Kidney (tissue), 13 donors: ENCODE measurements at regions not wholly inside any gene's neighbourhood (a gene's known extent, or its start where the extent isn't known, plus 50 kb on each side); places are given as distances from the start of the nearest gene placed in this dataset.

Source experiments
- DNase-seq, 5 donors: peaks; one replicate each; pipeline ENCODE4 v3.0.0-alpha.2; 2013 to 2020
- FAIRE-seq: peaks from 2 replicates; lab custom pipeline; 2012; peaks lifted over from hg19 to GRCh38; lab: Jason Lieb, UNC
- H3K27ac ChIP-seq, 2 donors: one replicate each; pipeline ENCODE4 v1.7.0; 2013; ENCODE audit warnings: low read depth in 2 of 2, low read length in 2 of 2, inconsistent platforms in 1 of 2
- H3K27me3 ChIP-seq: one replicate; pipeline ENCODE4 v1.7.1; 2013; ENCODE audit warnings: low read length, inconsistent platforms; ENCODE audit not compliant: control insufficient read depth, insufficient read depth
- H3K36me3 ChIP-seq, 3 donors: one replicate each; pipeline versions ENCODE4 v1.7.0 to v1.7.1; 2013; ENCODE audit warnings: low read length in 3 of 3, control low read depth in 1 of 3, inconsistent platforms in 1 of 3; ENCODE audit not compliant: insufficient read depth in 3 of 3, control insufficient read depth in 2 of 3
- H3K4me1 ChIP-seq, 3 donors: one replicate each; pipeline versions ENCODE4 v1.7.0 to v1.7.1; 2013; ENCODE audit warnings: low read length in 3 of 3, inconsistent platforms in 1 of 3, low read depth in 1 of 3; ENCODE audit not compliant: control insufficient read depth in 2 of 3, insufficient read depth in 2 of 3
- H3K4me3 ChIP-seq, 3 donors: one replicate each; pipeline versions ENCODE4 v1.7.0 to v1.8.1; 2013; ENCODE audit warnings: low read length in 3 of 3, control low read depth in 1 of 3, inconsistent platforms in 1 of 3
- H3K9ac ChIP-seq, 3 donors: one replicate each; pipeline versions ENCODE4 v1.7.0 to v1.7.1; 2013; ENCODE audit warnings: low read length in 3 of 3, control low read depth in 1 of 3, inconsistent platforms in 1 of 3
- H3K9me3 ChIP-seq, 3 donors: one replicate each; pipeline versions ENCODE4 v1.7.0 to v1.7.1; 2013; ENCODE audit warnings: low read length in 3 of 3, control low read depth in 1 of 3, inconsistent platforms in 1 of 3; ENCODE audit not compliant: control insufficient read depth in 2 of 3, insufficient read depth in 1 of 3
- CTCF ChIP-seq: IDR thresholded peaks from 3 replicates; pipeline ENCODE4 v1.5.1; 2012; ENCODE audit warnings: mild to moderate bottlenecking, moderate library complexity, borderline replicate concordance; ENCODE audit not compliant: insufficient read depth; ENCODE audit errors: extremely low read depth
- intact Hi-C: fragments of 100-400 bp; cut with DNase I; formaldehyde crosslinking; loops from one replicate; pipeline ENCODE4 v1.11.1; 2022
- donor health status: control.
- donor health status: control.
- donor health status: control.
- donor health status: control.
- donor health status: control.
- donor health status: DM: yes; HTN: yes; CAD: no.
- donor health status: Normal renal cell carcinoma (clear cell type).

GRCh38 chr3:144437989-144438388, 466.4 kb downstream of the DIPK2A start:
- no peak overlapping the region for H3K27ac ChIP-seq
- FAIRE-seq, result no peak
- TF ChIP-seq CTCF, result no peak
- no peaks in the 10 kb centered on the region for H3K36me3 ChIP-seq
- intact Hi-C loops, result no loop called here
- no peak for DNase-seq
- H3K9me3 ChIP-seq, result no peaks in the 10 kb centered on the region
- no peaks in the 10 kb centered on the region for H3K4me1 ChIP-seq
- no peak overlapping the region for H3K9ac ChIP-seq
- H3K4me3 ChIP-seq, result no peak overlapping the region
- H3K27me3 ChIP-seq, result no peaks in the 10 kb centered on the region

GRCh38 chr3:144444061-144444460, 472.4 kb downstream of the DIPK2A start:
- Histone ChIP-seq H3K9ac (no peak overlapping the region), H3K36me3 (no peaks in the 10 kb centered on the region), H3K4me3 (no peak overlapping the region), H3K27ac (no peak overlapping the region), H3K9me3 (no peaks in the 10 kb centered on the region), H3K27me3 (no peaks in the 10 kb centered on the region), H3K4me1 (no peaks in the 10 kb centered on the region)
- no peak for TF ChIP-seq CTCF
- FAIRE-seq, result no peak
- intact Hi-C loops, result no loop called here
- DNase-seq, result no peak

GRCh38 chr3:144444546-144444945, 472.9 kb downstream of the DIPK2A start:
- no peak overlapping the region for H3K27ac ChIP-seq
- DNase-seq, result no peak
- intact Hi-C loops, result no loop called here
- H3K4me3 ChIP-seq, result no peak overlapping the region
- H3K27me3 ChIP-seq, result no peaks in the 10 kb centered on the region
- H3K9me3 ChIP-seq, result no peaks in the 10 kb centered on the region
- no peaks in the 10 kb centered on the region for H3K4me1 ChIP-seq
- no peak for FAIRE-seq
- H3K36me3 ChIP-seq, result no peaks in the 10 kb centered on the region
- H3K9ac ChIP-seq, result no peak overlapping the region
- TF ChIP-seq CTCF, result no peak

GRCh38 chr3:144455841-144456440, 484.3 kb downstream of the DIPK2A start:
- H3K27me3 ChIP-seq, result no peaks in the 10 kb centered on the region
- H3K27ac ChIP-seq, result no peak overlapping the region
- H3K4me1 ChIP-seq, result no peaks in the 10 kb centered on the region
- H3K9me3 ChIP-seq, result no peaks in the 10 kb centered on the region
- intact Hi-C loops, result no loop called here
- FAIRE-seq (no peak), DNase-seq (no peak)
- no peak overlapping the region for H3K9ac ChIP-seq
- no peak overlapping the region for H3K4me3 ChIP-seq
- TF ChIP-seq CTCF, result no peak
- no peaks in the 10 kb centered on the region for H3K36me3 ChIP-seq
